KBM-7 (cell line): ENCODE measurements at regions not wholly inside any gene's neighbourhood (a gene's known extent, or its start where the extent isn't known, plus 50 kb on each side); places are given as distances from the start of the nearest gene placed in this dataset.
"Not testable (repeated sequence)": the region's sequence is repeated elsewhere in the genome, so short reads cannot be mapped to it uniquely, and the experiment has no call there.

ENCODE experiments used
- DNase-seq: peaks from one replicate; pipeline ENCODE4 v3.0.0-alpha.2; 2015
- in situ Hi-C: fragments of 300-500 bp; cut with MboI; formaldehyde crosslinking; loops from 2 replicates; pipeline ENCODE4 v1.14.3; 2020; ENCODE audit warnings: low sequenced_read_pairs, low pct_unique_long_range_greater_than_20kb, mixed read lengths

- DNase-seq, in situ Hi-C loops: not testable (repeated sequence)
Measured at GRCh38 chr3:87653138-87653537, 376.8 kb upstream of the POU1F1 start.

- in situ Hi-C loops, result no loop called here
Measured at GRCh38 chr3:87634426-87634825, 358.0 kb upstream of the POU1F1 start.

GRCh38 chr3:87627316-87627715, 350.9 kb upstream of the POU1F1 start:
- DNase-seq, result no peak

More at GRCh38 chr3:87634426-87634825, 358.0 kb upstream of the POU1F1 start:
- DNase-seq, result no peak

DNA sequence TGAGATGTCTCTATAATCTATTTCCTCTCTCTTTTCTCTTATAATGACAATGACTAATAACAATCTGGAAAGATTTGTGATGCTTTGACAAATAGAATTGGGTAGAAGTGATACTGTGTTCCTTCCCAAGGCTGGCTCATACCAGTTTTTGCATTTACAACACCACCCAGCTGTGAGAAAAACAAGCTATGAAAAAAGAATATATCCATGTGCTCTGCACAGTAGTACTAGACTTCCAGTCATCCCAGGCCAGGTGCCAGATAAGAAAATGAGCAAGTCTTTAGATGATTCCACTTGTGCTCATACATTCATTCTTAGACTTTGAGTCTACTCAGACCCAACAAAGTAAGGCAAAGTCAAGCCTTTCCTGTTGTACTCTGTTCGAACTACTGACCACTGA, 350.2 kb upstream of the POU1F1 start:
- in situ Hi-C loops, result no loop called here
- DNase-seq, result no peak

More at GRCh38 chr3:87627316-87627715, 350.9 kb upstream of the POU1F1 start:
- in situ Hi-C loops, result no loop called here

DNA sequence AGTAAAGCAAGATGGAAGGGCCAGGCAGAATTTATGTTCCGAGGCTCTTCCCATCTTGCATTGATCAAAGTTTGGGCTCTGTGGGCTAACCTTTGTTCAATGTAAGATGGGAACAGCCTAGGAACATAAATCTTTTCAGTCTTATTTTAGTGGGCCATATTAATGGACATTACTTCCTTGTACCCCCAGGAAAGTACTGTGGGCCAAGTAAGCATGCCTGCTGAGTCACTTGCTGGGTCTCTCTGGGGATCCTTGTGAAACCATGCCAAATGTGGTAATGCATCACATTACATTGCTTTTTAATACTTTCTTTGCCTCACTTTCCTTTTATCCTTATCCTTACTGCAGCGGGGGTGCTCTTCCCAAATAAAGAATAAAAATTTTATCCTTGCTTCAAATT, 349.5 kb upstream of the POU1F1 start:
- no peak for DNase-seq
- in situ Hi-C loops, result no loop called here

- in situ Hi-C loops, result no loop called here
- no peak for DNase-seq
Measured at GRCh38 chr3:87624860-87625259, 348.5 kb upstream of the POU1F1 start.

- in situ Hi-C loops, result no loop called here
- DNase-seq, result no peak
Measured at GRCh38 chr3:87621667-87622066, 345.3 kb upstream of the POU1F1 start.

- DNase-seq, result no peak
- in situ Hi-C loops, result no loop called here
Measured at GRCh38 chr3:87615506-87615905, 339.1 kb upstream of the POU1F1 start.

GRCh38 chr3:87614998-87615397, 338.6 kb upstream of the POU1F1 start:
- no peak for DNase-seq
- in situ Hi-C loops, result no loop called here

- DNase-seq, result no peak
Measured at GRCh38 chr3:87607234-87607633, 330.9 kb upstream of the POU1F1 start.

GRCh38 chr3:87595798-87596197, 319.4 kb upstream of the POU1F1 start:
- no peak for DNase-seq
- in situ Hi-C loops, result no loop called here

More at GRCh38 chr3:87607234-87607633, 330.9 kb upstream of the POU1F1 start:
- in situ Hi-C loops, result no loop called here

GRCh38 chr3:87581240-87581639, 304.9 kb upstream of the POU1F1 start:
- in situ Hi-C loops, result no loop called here

GRCh38 chr3:87576752-87577151, 300.4 kb upstream of the POU1F1 start:
- in situ Hi-C loops, result no loop called here
- no peak for DNase-seq

More at GRCh38 chr3:87581240-87581639, 304.9 kb upstream of the POU1F1 start:
- DNase-seq, result no peak

DNA sequence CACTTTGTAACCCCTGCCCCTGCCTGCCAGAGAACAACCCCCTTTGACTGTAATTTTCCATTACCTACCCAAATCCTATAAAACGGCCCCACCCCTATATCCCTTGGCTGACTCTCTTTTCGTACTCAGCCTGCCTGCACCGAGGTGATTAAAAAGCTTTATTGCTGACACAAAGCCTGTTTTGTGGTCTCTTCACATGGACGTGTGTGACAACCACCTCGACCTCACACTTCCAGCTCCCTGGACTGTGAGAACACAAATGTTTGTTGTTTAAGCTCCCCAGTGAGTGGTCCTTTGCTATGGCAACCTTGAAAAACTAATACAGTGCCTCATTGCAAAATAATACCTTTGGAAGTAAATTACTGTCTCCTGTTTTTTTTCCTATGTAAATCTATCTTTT, 299.2 kb upstream of the POU1F1 start:
- no peak for DNase-seq
- in situ Hi-C loops, result no loop called here

- in situ Hi-C loops, result no loop called here
Measured at GRCh38 chr3:87568331-87568730, 291.9 kb upstream of the POU1F1 start.

GRCh38 chr3:87564438-87564837, 288.1 kb upstream of the POU1F1 start:
- no peak for DNase-seq
- in situ Hi-C loops, result no loop called here

More at GRCh38 chr3:87568331-87568730, 291.9 kb upstream of the POU1F1 start:
- DNase-seq, result no peak

GRCh38 chr3:87563712-87564111, 287.3 kb upstream of the POU1F1 start:
- in situ Hi-C loops, result no loop called here
- no peak for DNase-seq

DNA sequence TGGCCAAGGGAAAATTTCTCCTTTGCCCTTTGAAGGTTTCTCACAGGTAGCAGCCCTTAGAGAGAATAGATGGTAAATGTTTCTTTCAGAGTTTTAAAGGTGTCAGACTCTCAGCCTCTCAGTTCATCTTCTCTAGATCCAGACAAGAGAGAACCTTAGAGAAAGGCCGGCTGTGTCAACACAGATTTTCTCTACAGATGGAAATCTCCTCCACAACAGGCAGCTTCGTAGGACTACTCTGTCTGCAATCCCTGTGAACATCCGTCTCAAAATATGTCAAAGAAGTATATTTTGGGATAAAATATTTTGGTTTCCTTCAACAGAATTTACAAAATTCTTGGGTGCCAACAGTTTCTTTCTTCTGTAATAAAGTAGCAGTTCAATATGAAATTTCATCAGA, 282.1 kb upstream of the POU1F1 start:
- in situ Hi-C loops, result no loop called here

DNA sequence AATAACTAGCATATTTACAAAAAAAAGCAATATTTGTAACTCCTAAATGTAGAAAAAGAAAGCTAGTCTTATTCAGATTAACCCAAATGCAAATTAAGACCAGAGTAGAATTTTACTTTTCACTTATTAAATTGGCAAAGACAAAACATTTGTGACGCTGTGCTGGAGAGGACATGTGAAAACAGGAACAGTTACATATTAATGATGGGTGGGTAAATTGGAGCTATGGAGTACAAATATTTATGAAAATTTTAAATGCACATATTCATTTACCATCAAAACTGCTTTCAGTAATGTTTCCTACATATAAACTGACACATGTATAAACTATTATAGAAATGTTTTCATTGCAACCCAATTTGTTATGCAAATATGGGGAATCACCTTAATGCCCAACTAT, 278.9 kb upstream of the POU1F1 start:
- in situ Hi-C loops, result no loop called here
- no peak for DNase-seq

More for the DNA sequence above, 282.1 kb upstream of the POU1F1 start:
- no peak for DNase-seq

DNA sequence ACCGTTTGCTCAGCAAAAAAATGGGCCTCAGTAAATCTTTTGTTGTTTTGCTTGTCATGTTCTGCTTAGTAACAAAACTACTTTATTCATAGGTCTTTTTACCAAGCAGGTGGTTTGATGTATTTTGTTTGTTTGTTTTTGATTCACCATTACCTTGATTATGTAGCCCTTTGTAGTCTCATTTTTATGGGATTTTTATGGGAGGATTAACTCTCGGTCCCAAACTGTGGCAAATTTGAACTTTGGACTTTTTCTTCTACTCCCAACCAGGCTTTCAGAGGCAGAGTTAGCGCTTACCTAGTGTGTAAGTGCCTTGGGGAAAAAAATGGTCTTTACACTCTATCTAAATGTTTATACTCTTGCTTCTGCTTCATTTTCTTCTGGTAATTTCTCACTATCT, 276.7 kb upstream of the POU1F1 start:
- in situ Hi-C loops, result no loop called here
- no peak for DNase-seq

GRCh38 chr3:87550892-87551291, 274.5 kb upstream of the POU1F1 start:
- DNase-seq, result no peak
- in situ Hi-C loops, result no loop called here

DNA sequence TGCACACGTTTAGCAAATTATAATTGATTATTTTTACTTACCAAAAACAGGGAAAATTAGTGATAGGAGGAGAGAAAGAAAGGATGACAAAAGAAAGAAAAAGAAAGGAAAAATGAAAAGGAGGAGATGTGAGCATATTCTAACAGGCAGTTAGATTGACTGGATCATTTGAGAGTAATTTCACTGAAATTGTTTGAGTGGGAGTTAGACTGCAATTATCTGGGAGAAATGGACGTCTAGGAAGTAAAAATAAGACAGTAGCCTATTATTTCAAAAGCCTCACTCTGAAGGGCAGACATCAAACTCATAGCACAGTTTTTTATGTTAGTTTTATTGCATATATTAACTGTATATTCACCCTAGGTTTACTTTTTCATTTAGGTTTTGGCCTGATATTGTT, 272.8 kb upstream of the POU1F1 start:
- no peak for DNase-seq
- in situ Hi-C loops, result no loop called here
